Effector memory CD8-positive, alpha-beta T cell (primary cell): ENCODE measurements at regions not wholly inside any gene's neighbourhood (a gene's known extent, or its start where the extent isn't known, plus 50 kb on each side); places are given as distances from the start of the nearest gene placed in this dataset.

Source experiments
- ATAC-seq: fragments of 150-1000 bp; cut with Tn5 transposase; replicated peaks from 2 replicates; pipeline ENCODE4 v1.10.0; 2021; ENCODE audit warnings: mild to moderate bottlenecking, moderate library complexity
- DNase-seq, 3 experiments: peaks; one replicate each; pipeline ENCODE4 v3.0.0; 2021
- H3K27ac Mint-ChIP-seq, 2 donors: one replicate each; pipeline ENCODE4 v1.8.0; 2022; ENCODE audit warnings: mild to moderate bottlenecking in 2 of 2, mixed read lengths in 2 of 2, moderate library complexity in 2 of 2
- H3K27me3 Mint-ChIP-seq, 2 donors: one replicate each; pipeline ENCODE4 v1.8.0; 2022; ENCODE audit warnings: mixed read lengths in 2 of 2
- H3K36me3 Mint-ChIP-seq: one replicate; pipeline ENCODE4 v1.8.0; 2022; ENCODE audit warnings: mild to moderate bottlenecking, moderate library complexity, mixed read lengths; ENCODE audit not compliant: insufficient read depth
- H3K4me1 Mint-ChIP-seq, 2 donors: one replicate each; pipeline ENCODE4 v1.8.0; 2022; ENCODE audit warnings: low read depth in 2 of 2, mixed read lengths in 2 of 2
- H3K4me3 Mint-ChIP-seq, 2 donors: one replicate each; pipeline ENCODE4 v1.8.0; 2022; ENCODE audit warnings: mild to moderate bottlenecking in 2 of 2, mixed read lengths in 2 of 2, moderate library complexity in 2 of 2
- H3K9me3 Mint-ChIP-seq, 2 donors: one replicate each; pipeline ENCODE4 v1.8.0; 2022; ENCODE audit warnings: mixed read lengths in 2 of 2

DNA sequence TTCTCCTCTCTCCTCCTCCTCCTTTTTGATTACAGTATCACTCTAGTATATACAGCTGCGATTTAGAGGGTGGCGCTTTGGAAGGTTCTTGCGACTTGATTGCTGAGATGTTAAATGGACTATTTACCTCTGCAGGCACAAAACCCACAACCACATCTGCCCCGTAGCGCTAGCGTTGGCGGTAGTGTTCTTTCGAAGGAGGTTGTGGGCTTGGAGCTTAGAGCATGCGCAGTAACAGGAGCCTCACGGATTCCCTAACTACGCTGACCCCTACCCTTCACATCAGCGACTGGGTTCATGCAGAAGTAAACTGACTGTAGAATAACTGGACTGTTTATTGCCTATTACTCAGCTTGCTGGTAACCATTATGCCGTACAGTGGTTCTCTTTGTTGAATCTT lies 58.0 kb downstream of the CGGBP1 start:
- Mint-ChIP-seq H3K27me3 (peaks cover 0 to 7% of the 10 kb centered on the region in 2 donors), H3K4me1 (peaks cover 6 to 14% of the 10 kb centered on the region in 2 donors), H3K9me3 (no peaks in the 10 kb centered on the region), H3K4me3 (peak overlapping the region in 1 of 2 donors; percentile 37), H3K36me3 (no peaks in the 10 kb centered on the region), H3K27ac (no peak overlapping the region)
- ATAC-seq (no peak), DNase-seq (peak in 1 of 3 experiments; percentile 10)

DNA sequence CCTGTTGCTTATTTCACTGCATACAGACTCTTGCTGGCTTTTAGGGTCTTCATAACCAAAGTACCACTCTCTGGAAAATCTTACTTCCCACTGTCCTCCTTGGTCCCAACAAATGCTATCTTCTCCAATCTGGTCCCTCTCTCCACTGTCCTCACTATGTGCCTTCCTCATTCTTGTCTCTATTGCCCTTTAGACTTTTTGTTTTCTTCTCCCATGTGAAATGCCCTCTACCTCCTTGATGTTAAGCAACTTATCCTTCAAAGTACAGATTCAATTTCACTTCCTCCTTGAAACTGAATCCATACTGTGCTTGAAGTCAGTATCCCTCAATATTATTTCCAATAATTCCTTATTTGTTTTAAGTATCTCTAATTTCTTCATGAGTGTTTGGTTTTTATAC lies 60.8 kb downstream of the CGGBP1 start:
- Mint-ChIP-seq H3K36me3 (no peaks in the 10 kb centered on the region), H3K4me1 (peaks cover 4 to 8% of the 10 kb centered on the region in 2 donors), H3K4me3 (no peak overlapping the region), H3K27ac (no peak overlapping the region), H3K27me3 (peaks cover 0 to 12% of the 10 kb centered on the region in 2 donors), H3K9me3 (no peaks in the 10 kb centered on the region)
- no peak for DNase-seq
- no peak for ATAC-seq

DNA sequence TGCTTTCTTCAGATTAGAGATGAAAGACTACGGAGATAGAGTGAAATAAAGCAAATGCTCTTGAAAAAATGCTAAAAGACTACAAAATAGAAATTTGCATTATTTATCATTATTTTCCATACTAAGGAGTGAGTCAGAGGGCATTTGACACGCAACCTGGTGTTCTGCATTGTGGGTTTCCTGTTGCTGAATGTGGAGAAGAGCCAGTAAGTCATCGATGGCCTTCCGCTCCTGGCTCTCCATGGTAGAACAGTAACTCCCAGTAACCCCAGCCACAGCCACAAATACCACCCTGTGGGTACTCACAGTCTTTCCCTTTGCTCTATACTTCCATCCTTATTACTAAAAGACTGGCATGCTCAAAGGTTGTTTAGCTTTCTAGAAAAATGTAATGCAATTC lies 61.5 kb downstream of the CGGBP1 start:
- no peak for DNase-seq
- Mint-ChIP-seq H3K4me1 (peaks cover 4 to 8% of the 10 kb centered on the region in 2 donors), H3K27ac (no peak overlapping the region)

DNA sequence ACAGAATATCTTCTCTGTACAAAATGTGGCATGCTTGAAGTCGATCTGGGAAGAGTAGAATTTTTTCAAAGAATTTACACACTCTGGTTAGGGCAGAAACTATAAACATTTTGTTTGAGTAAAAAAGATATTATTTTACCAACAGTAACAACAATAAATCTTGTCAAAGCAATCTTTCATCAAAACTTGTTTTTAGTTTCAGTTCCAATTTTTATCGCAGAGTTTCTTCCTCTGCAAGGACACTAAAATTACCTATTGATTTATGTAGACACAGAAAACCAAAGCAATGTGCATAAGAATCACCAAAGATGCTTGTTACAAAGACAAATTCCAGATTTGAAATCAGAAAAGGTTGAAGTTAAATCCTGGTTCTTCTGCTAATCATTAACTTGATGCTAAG lies 61.9 kb downstream of the CGGBP1 start:
- H3K27ac Mint-ChIP-seq: no peak overlapping the region
- no peaks in the 10 kb centered on the region for H3K9me3 Mint-ChIP-seq
- H3K27me3 Mint-ChIP-seq: peaks cover 0 to 11% of the 10 kb centered on the region in 2 donors
- ATAC-seq (no peak), DNase-seq (no peak)
- peak overlapping the region; percentile 6 to 51 for H3K4me3 Mint-ChIP-seq
- peaks cover 4 to 8% of the 10 kb centered on the region in 2 donors for H3K4me1 Mint-ChIP-seq
- no peaks in the 10 kb centered on the region for H3K36me3 Mint-ChIP-seq

More for the DNA sequence above, 61.5 kb downstream of the CGGBP1 start:
- peak; percentile 84 for ATAC-seq
- no peaks in the 10 kb centered on the region for H3K36me3 Mint-ChIP-seq
- peaks cover 0 to 12% of the 10 kb centered on the region in 2 donors for H3K27me3 Mint-ChIP-seq
- no peaks in the 10 kb centered on the region for H3K9me3 Mint-ChIP-seq
- peak overlapping the region; percentile 6 to 51 for H3K4me3 Mint-ChIP-seq

DNA sequence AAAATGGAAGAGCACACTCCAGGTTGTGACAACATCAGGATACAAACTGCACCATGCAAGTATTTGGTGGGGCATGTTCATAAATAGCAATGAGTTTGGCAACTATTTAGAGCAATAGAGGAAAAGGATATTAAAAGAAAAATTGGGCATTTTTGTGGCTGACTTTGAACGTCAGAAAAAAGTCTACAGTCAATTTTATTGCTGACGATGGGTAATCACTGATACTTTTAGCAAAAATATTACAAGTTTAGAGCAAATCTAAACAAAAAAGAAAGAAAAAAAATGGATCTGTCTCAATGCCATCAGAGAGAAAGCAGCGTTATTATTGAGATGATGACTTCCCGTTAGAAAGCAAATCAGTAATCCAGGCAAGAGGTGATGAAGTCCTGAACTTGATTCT lies 65.2 kb downstream of the CGGBP1 start:
- Mint-ChIP-seq H3K27me3 (peaks cover 0 to 5% of the 10 kb centered on the region in 2 donors), H3K4me1 (peaks cover 4 to 8% of the 10 kb centered on the region in 2 donors), H3K4me3 (no peak overlapping the region), H3K27ac (no peak overlapping the region), H3K9me3 (no peaks in the 10 kb centered on the region), H3K36me3 (no peaks in the 10 kb centered on the region)
- DNase-seq: no peak
- ATAC-seq: no peak

DNA sequence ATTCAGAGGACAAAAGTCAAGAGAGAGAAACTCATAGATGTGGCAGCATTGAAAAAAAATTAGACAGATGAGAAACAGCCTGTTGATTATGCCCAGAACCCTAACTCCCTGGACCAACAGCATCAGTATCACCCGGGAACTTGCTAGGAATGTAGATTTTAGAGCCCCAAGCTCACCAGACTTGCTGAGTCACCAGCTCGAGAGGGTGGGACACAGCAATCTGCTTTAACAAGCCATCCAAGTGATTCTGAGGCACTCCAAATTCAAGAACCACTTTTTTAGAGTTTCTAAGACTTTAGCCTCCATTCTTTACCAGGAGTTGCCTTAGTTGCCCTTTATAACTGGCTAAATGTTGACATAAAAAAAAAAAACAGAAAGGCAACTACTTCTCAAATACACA lies 70.9 kb downstream of the CGGBP1 start:
- Mint-ChIP-seq H3K4me1 (no peaks in the 10 kb centered on the region), H3K27ac (no peak overlapping the region), H3K9me3 (no peaks in the 10 kb centered on the region), H3K27me3 (no peaks in the 10 kb centered on the region), H3K4me3 (no peak overlapping the region), H3K36me3 (no peaks in the 10 kb centered on the region)
- ATAC-seq: no peak
- no peak for DNase-seq

DNA sequence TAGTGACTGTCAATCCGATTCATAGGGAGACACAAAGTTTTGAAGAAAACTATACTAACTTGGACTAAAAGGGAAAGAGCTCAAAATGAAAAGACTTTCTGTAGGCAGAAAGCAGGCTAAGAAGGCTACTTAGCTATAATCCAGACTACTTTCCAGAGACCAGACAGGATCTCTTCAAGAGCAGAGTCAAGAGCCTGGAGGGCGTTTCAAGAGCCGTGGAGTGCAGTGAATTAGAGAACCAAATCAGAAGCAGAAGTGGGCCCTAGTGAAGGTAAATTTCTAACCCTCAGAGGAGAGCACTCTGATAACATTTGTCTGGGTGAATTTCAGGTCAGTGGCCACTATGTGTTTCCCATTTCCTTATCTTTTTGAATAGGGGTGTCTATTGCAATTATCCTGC lies 76.4 kb downstream of the CGGBP1 start:
- Mint-ChIP-seq H3K36me3 (no peaks in the 10 kb centered on the region), H3K27ac (no peak overlapping the region), H3K4me1 (no peaks in the 10 kb centered on the region), H3K4me3 (no peak overlapping the region), H3K27me3 (peaks cover 4 to 9% of the 10 kb centered on the region in 2 donors), H3K9me3 (no peaks in the 10 kb centered on the region)
- ATAC-seq (no peak), DNase-seq (no peak)

DNA sequence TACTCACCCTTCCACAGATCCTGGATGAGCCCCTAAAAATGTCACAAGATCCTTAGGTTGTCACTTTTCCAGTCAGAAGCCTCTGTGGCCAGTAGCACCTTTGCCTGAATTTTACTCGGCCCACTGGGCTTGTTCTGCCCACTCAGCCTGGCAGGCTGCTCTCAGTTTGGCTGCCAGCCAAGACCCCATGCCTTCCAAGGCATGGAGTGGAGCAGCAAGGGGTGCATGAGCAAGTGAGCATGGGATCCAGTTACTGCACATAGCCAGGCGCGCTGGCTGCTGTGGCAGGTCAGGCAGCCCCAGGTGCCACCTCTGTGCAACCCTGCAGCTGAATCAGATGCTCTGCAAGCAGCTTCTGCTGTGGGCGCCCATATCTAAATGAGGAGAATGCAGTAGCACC lies 79.3 kb downstream of the CGGBP1 start:
- Mint-ChIP-seq H3K9me3 (no peaks in the 10 kb centered on the region), H3K27ac (no peak overlapping the region), H3K36me3 (no peaks in the 10 kb centered on the region), H3K27me3 (peaks cover 9 to 11% of the 10 kb centered on the region in 2 donors), H3K4me3 (no peak overlapping the region), H3K4me1 (no peaks in the 10 kb centered on the region)
- DNase-seq (no peak), ATAC-seq (no peak)

DNA sequence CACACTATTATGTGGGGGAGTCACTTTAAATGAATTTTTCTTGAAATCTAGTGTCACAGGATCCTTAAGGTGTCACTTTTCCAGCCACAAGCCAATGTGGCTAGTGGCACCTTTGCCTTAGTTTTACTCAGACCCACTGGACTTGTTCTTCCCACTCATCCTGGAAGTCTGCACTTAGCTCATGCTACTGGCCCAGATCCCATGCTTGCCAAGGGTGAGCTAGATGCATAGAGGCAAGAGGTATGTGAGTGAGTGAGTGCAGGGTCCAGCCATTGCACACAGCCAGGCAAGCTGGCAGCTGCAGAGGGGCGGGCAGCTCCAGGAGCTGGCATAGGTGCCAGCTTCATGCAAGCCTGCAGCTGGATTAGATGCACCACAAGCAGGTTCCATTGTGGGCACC lies 81.0 kb downstream of the CGGBP1 start:
- H3K4me3 Mint-ChIP-seq: no peak overlapping the region
- no peaks in the 10 kb centered on the region for H3K9me3 Mint-ChIP-seq
- no peak for DNase-seq
- H3K27ac Mint-ChIP-seq: no peak overlapping the region
- no peaks in the 10 kb centered on the region for H3K4me1 Mint-ChIP-seq
- H3K36me3 Mint-ChIP-seq: no peaks in the 10 kb centered on the region
- peaks cover 9 to 23% of the 10 kb centered on the region in 2 donors for H3K27me3 Mint-ChIP-seq
- ATAC-seq: no peak

DNA sequence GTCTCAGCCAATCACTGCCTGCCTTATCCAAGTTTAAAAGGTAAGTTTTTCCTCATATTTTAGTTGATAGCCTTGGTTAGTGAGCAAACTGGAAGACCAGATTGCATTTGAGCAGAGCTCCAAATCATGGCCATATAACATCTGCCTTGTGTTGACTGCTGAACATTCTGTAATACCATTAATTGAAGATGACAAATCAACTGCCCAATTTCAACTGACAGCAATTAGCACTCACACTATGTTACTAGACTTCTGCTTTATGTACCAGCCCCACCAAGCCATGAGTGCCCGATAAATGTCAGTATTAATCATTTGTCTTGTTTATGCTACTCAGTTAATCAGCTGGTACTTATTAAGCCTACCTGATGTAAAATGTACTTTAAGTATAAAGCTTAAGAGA lies 83.1 kb downstream of the CGGBP1 start:
- no peak overlapping the region for H3K27ac Mint-ChIP-seq
- ATAC-seq (no peak), DNase-seq (no peak)
- no peak overlapping the region for H3K4me3 Mint-ChIP-seq
- no peaks in the 10 kb centered on the region for H3K9me3 Mint-ChIP-seq
- H3K27me3 Mint-ChIP-seq: peaks cover 9 to 29% of the 10 kb centered on the region in 2 donors
- H3K4me1 Mint-ChIP-seq: no peaks in the 10 kb centered on the region
- H3K36me3 Mint-ChIP-seq: no peaks in the 10 kb centered on the region

DNA sequence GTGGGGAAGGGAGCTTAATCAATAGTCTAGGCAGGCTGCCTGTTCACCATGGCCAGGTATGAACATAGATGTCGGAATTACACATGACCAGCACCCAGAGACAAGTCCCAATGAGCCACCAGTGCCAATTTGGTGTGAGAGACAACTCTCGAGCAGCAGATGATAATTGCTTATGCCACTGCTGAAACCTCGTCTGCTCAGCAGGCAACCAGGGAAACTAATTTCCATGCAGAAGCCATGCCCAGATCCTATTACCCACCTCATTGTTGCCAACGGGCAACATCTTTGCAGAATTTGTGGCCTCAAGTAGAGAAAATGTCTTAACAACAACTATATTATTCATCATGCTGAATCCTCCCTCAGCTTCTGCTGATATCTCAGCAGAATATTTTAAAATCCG lies 84.9 kb downstream of the CGGBP1 start:
- peaks cover 9 to 29% of the 10 kb centered on the region in 2 donors for H3K27me3 Mint-ChIP-seq
- ATAC-seq (no peak), DNase-seq (no peak)
- H3K4me3 Mint-ChIP-seq: no peak overlapping the region
- no peaks in the 10 kb centered on the region for H3K36me3 Mint-ChIP-seq
- H3K4me1 Mint-ChIP-seq: no peaks in the 10 kb centered on the region
- no peaks in the 10 kb centered on the region for H3K9me3 Mint-ChIP-seq
- no peak overlapping the region for H3K27ac Mint-ChIP-seq

DNA sequence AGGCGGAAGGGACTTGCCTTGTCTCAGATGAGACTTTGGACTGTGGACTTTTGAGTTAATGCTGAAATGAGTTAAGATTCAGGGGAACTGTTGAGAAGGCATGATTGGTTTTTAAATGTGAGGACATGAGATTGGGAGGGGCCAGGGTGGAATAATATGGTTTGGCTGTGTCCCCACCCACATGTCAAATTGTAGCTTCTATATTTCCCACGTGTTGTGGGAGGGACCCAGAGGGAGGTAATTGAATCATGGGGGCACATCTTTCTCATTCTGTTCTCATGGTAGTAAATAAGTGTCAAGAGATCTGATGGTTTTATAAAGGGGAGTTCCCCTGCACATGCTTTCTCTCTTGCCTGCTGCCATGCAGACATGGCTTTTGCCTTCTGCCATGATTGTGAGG lies 89.2 kb downstream of the CGGBP1 start:
- Mint-ChIP-seq H3K27me3 (peaks cover 0 to 18% of the 10 kb centered on the region in 2 donors), H3K27ac (no peak overlapping the region), H3K4me1 (no peaks in the 10 kb centered on the region), H3K4me3 (no peak overlapping the region), H3K36me3 (no peaks in the 10 kb centered on the region), H3K9me3 (no peaks in the 10 kb centered on the region)
- DNase-seq: no peak
- ATAC-seq: no peak

DNA sequence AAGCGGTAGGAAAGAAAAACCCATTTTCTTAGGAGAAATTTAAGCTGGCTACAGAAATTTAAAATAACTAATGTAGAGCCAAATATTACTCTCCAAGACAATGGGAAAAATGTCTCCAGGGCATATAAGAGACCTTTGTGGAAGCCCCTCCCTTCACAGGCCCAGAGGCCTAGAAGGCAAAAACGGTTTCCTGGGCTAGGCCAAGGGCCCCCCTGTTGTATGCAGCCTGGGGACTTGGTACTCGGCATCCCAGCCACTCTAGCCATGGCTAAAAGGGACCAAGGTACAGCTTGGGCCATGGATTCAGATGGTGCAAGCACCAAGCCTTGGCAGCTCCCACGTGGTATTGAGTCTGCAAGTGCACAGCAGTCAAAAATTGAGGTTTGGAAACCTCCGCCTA lies 90.1 kb downstream of the CGGBP1 start:
- H3K9me3 Mint-ChIP-seq: no peaks in the 10 kb centered on the region
- no peaks in the 10 kb centered on the region for H3K4me1 Mint-ChIP-seq
- H3K27ac Mint-ChIP-seq: no peak overlapping the region
- ATAC-seq (no peak), DNase-seq (no peak)
- no peak overlapping the region for H3K4me3 Mint-ChIP-seq
- H3K27me3 Mint-ChIP-seq: peaks cover 0 to 15% of the 10 kb centered on the region in 2 donors
- no peaks in the 10 kb centered on the region for H3K36me3 Mint-ChIP-seq

DNA sequence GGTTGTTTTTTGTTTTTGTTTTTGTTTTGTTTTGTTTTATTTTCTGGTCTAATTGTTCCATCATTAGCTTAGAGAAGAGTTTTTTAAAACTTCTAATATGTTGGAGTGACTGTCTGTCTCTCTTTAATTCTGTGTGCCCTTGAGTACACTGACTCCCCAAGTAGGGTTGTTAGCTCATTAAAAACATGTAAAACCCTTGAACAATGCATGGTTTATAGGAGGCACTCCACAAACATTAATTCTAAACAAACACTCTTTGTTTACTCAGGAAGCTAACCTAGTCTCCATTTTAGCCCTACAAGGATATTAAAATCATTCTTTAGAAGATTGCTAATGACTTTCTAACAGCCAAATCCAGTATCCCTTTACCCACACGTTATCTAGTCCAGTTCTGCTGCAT lies 100.5 kb downstream of the CGGBP1 start:
- no peaks in the 10 kb centered on the region for H3K4me1 Mint-ChIP-seq
- H3K9me3 Mint-ChIP-seq: no peaks in the 10 kb centered on the region
- H3K4me3 Mint-ChIP-seq: no peak overlapping the region
- ATAC-seq: no peak
- no peak for DNase-seq
- no peak overlapping the region for H3K27ac Mint-ChIP-seq
- H3K36me3 Mint-ChIP-seq: no peaks in the 10 kb centered on the region
- peaks cover 21 to 27% of the 10 kb centered on the region in 2 donors for H3K27me3 Mint-ChIP-seq

DNA sequence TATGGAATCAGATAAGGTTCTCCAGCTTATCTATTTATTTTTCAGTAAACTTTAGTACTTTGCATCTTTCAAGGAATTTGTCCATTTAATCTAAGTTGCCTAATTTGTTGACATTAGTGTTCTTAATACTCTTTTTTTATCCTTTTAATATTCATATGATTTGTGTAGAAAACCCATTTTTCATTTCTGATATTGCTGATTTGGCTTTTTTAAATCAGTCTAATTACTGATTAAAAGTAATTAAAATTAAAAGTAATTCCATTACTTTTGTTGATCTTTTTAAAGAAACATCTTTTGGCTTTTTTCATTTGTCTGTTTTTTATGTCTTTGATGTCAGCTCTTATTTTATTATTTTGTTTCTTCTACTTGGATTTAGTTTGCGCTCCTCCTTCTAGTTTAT lies 101.2 kb downstream of the CGGBP1 start:
- H3K4me3 Mint-ChIP-seq: no peak overlapping the region
- DNase-seq (no peak), ATAC-seq (no peak)
- H3K27ac Mint-ChIP-seq: no peak overlapping the region
- H3K36me3 Mint-ChIP-seq: no peaks in the 10 kb centered on the region
- H3K4me1 Mint-ChIP-seq: no peaks in the 10 kb centered on the region
- no peaks in the 10 kb centered on the region for H3K9me3 Mint-ChIP-seq
- peaks cover 21 to 25% of the 10 kb centered on the region in 2 donors for H3K27me3 Mint-ChIP-seq
